Liver (tissue), 8 donors: ENCODE measurements at regions not wholly inside any gene's neighbourhood (a gene's known extent, or its start where the extent isn't known, plus 50 kb on each side); places are given as distances from the start of the nearest gene placed in this dataset.

Experiments used
- DNase-seq: peaks from one replicate; pipeline ENCODE4 v3.0.0-alpha.2; 2017; ENCODE audit warnings: low spot score
- H3K27ac ChIP-seq, 2 donors: one replicate each; pipeline ENCODE4 v1.7.0; 2013; ENCODE audit warnings: inconsistent platforms in 2 of 2, low read length in 2 of 2, control low read depth in 1 of 2, low read depth in 1 of 2, mild to moderate bottlenecking in 1 of 2
- H3K27me3 ChIP-seq, 4 donors: one replicate each; pipeline versions ENCODE4 v1.6.1 to v1.7.0; 2013; ENCODE audit warnings: low read length in 3 of 4, inconsistent platforms in 1 of 4, mild to moderate bottlenecking in 1 of 4, moderate library complexity in 1 of 4; ENCODE audit not compliant: control insufficient read depth in 4 of 4, insufficient read depth in 4 of 4
- H3K36me3 ChIP-seq, 4 donors: one replicate each; pipeline versions ENCODE4 v1.6.1 to v1.7.0; 2013; ENCODE audit warnings: low read length in 3 of 4, mild to moderate bottlenecking in 3 of 4, low read depth in 1 of 4, moderate library complexity in 1 of 4; ENCODE audit not compliant: control insufficient read depth in 4 of 4, insufficient read depth in 3 of 4
- H3K4me1 ChIP-seq, 4 donors: one replicate each; pipeline versions ENCODE4 v1.6.1 to v1.7.0; 2013; ENCODE audit warnings: low read length in 3 of 4, mild to moderate bottlenecking in 3 of 4, moderate library complexity in 1 of 4; ENCODE audit not compliant: control insufficient read depth in 4 of 4, insufficient read depth in 4 of 4
- H3K4me3 ChIP-seq, 3 donors: one replicate each; pipeline versions ENCODE4 v1.6.1 to v1.7.0; 2013; ENCODE audit warnings: low read length in 3 of 3, control low read depth in 1 of 3, low read depth in 1 of 3, mild to moderate bottlenecking in 1 of 3
- H3K9ac ChIP-seq, 2 donors: one replicate each; pipeline ENCODE4 v1.7.0; 2013; ENCODE audit warnings: low read length in 2 of 2, mild to moderate bottlenecking in 2 of 2, moderate library complexity in 2 of 2, control low read depth in 1 of 2, low read depth in 1 of 2
- H3K9me3 ChIP-seq, 4 donors: one replicate each; pipeline versions ENCODE4 v1.6.1 to v1.7.0; 2013; ENCODE audit warnings: low read length in 3 of 4; ENCODE audit not compliant: control insufficient read depth in 4 of 4
- EGR1 ChIP-seq, 2 donors: IDR thresholded peaks; 2 replicates each; pipeline ENCODE4 v1.6.1; 2016 to 2018; ENCODE audit warnings: antibody characterized with exemption in 2 of 2, low read depth in 2 of 2
- FOXA1 ChIP-seq: IDR thresholded peaks from 2 replicates; pipeline ENCODE4 v1.6.1; 2016; ENCODE audit warnings: antibody characterized with exemption
- FOXA2 ChIP-seq: IDR thresholded peaks from 2 replicates; pipeline ENCODE4 v1.6.1; 2016; ENCODE audit warnings: antibody characterized with exemption
- GABPA ChIP-seq, 2 donors: IDR thresholded peaks in 1 of 2; conservative IDR thresholded peaks in 1 of 2; 2 replicates each; pipeline ENCODE4 v1.6.1; 2016; ENCODE audit warnings: antibody characterized with exemption in 2 of 2, mild to moderate bottlenecking in 1 of 2, moderate library complexity in 1 of 2
- HNF4A ChIP-seq, 2 donors: conservative IDR thresholded peaks; 2 replicates each; pipeline ENCODE4 v1.6.1; 2016; ENCODE audit warnings: antibody characterized with exemption in 2 of 2, mild to moderate bottlenecking in 2 of 2
- HNF4G ChIP-seq: IDR thresholded peaks from 2 replicates; pipeline ENCODE4 v1.6.1; 2016; ENCODE audit warnings: antibody characterized with exemption
- JUND ChIP-seq, 2 donors: IDR thresholded peaks; 2 replicates each; pipeline ENCODE4 v1.6.1; 2016; ENCODE audit warnings: antibody characterized with exemption in 2 of 2
- NR2F2 ChIP-seq: IDR thresholded peaks from 2 replicates; pipeline ENCODE4 v1.6.1; 2016; ENCODE audit warnings: antibody characterized with exemption
- RAD21 ChIP-seq, 2 donors: IDR thresholded peaks; 2 replicates each; pipeline ENCODE4 v1.6.1; 2016; ENCODE audit warnings: antibody characterized with exemption in 2 of 2, mild to moderate bottlenecking in 2 of 2
- RXRA ChIP-seq, 2 donors: IDR thresholded peaks; 2 replicates each; pipeline ENCODE4 v1.6.1; 2017 to 2018; ENCODE audit warnings: antibody characterized with exemption in 2 of 2, mild to moderate bottlenecking in 1 of 2
- SP1 ChIP-seq: IDR thresholded peaks from 2 replicates; pipeline ENCODE4 v1.6.1; 2018; ENCODE audit warnings: antibody characterized with exemption, mild to moderate bottlenecking
- TAF1 ChIP-seq: conservative IDR thresholded peaks from 2 replicates; pipeline ENCODE4 v1.6.1; 2016; ENCODE audit warnings: antibody characterized with exemption, mild to moderate bottlenecking
- YY1 ChIP-seq: IDR thresholded peaks from 2 replicates; pipeline ENCODE4 v1.6.1; 2016; ENCODE audit warnings: antibody characterized with exemption, mild to moderate bottlenecking
- WGBS: extraction: QIAGEN DNeasy Blood & Tissue Kit; methylation state at CpG from one replicate; pipeline ENCODE4 v1.1.7; 2013; 5-methylcytosine and 5-hydroxymethylcytosine counted together
- TF ChIP-seq, protein P1 (sequence below): IDR thresholded peaks from 2 replicates; pipeline ENCODE4 v1.6.1; 2016; ENCODE audit warnings: antibody characterized with exemption
- TF ChIP-seq, protein P2 (sequence below): fragments of 150-350 bp; IDR thresholded peaks from 2 replicates; pipeline ENCODE4 v1.5.1; 2017; ENCODE audit warnings: improper control_type of control experiment, low read depth, low read length; ENCODE audit not compliant: missing input control
- TF ChIP-seq, protein P3 (sequence below): IDR thresholded peaks from 2 replicates; pipeline ENCODE4 v1.6.1; 2016; ENCODE audit warnings: antibody characterized with exemption
- TF ChIP-seq, protein P4 (sequence below): IDR thresholded peaks from 2 replicates; pipeline ENCODE4 v1.6.1; 2016; ENCODE audit warnings: antibody characterized with exemption, mild to moderate bottlenecking
- TF ChIP-seq, protein P5 (sequence below): IDR thresholded peaks from 2 replicates; pipeline ENCODE4 v1.6.1; 2016; ENCODE audit warnings: antibody characterized with exemption
- donor health status: healthy.
- donor health status: healthy.
- donor health status: healthy.
- donor health status: healthy.
- donor health status: healthy.

DNA sequence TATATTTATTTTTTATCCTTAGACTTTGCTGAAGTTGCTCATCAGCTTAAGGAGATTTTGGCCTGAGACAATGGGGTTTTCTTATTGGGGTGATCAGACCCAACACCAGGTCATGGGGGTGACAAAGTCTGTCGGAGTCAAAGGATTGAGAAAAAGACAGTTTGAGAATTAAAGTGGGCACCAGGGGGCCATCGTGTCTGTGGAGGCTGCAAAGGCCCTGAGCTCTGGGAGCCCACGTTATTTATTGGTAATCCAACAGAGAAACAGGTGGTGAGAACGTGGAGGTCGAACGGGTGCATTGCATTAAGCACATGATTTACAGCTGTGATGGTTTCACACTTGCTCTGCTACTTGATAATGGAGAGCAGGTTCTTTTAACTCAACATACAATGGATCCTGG is 102.5 kb upstream of the CDH10 start:
- 63% methylated on average over 6 of the region's 6 CpGs for WGBS
- H3K36me3 ChIP-seq, result no peaks in the 10 kb centered on the region
- no peak overlapping the region for H3K9ac ChIP-seq
- no peaks in the 10 kb centered on the region for H3K9me3 ChIP-seq
- no peak overlapping the region for H3K4me3 ChIP-seq
- H3K27ac ChIP-seq, result no peak overlapping the region
- no peaks in the 10 kb centered on the region for H3K4me1 ChIP-seq
- H3K27me3 ChIP-seq, result no peaks in the 10 kb centered on the region
- TF ChIP-seq HNF4A (conservative IDR thresholded peaks at IDR 0.05) (no peak), EGR1 (IDR thresholded peaks at IDR 0.05; ENCODE audit: low read depth in 2 of 2) (no peak), YY1 (no peak), NR2F2 (no peak), JUND (IDR thresholded peaks at IDR 0.05) (no peak), TAF1 (no peak), FOXA2 (no peak), RAD21 (IDR thresholded peaks at IDR 0.05) (no peak), RXRA (IDR thresholded peaks at IDR 0.05) (no peak), HNF4G (no peak), GABPA (IDR thresholded peaks at IDR 0.05 in 1 of 2, conservative IDR thresholded peaks at IDR 0.05 in 1 of 2) (no peak), SP1 (no peak), FOXA1 (no peak)
- TF ChIP-seq, protein P1, sequence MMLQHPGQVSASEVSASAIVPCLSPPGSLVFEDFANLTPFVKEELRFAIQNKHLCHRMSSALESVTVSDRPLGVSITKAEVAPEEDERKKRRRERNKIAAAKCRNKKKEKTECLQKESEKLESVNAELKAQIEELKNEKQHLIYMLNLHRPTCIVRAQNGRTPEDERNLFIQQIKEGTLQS, result no peak
- TF ChIP-seq, protein P2, sequence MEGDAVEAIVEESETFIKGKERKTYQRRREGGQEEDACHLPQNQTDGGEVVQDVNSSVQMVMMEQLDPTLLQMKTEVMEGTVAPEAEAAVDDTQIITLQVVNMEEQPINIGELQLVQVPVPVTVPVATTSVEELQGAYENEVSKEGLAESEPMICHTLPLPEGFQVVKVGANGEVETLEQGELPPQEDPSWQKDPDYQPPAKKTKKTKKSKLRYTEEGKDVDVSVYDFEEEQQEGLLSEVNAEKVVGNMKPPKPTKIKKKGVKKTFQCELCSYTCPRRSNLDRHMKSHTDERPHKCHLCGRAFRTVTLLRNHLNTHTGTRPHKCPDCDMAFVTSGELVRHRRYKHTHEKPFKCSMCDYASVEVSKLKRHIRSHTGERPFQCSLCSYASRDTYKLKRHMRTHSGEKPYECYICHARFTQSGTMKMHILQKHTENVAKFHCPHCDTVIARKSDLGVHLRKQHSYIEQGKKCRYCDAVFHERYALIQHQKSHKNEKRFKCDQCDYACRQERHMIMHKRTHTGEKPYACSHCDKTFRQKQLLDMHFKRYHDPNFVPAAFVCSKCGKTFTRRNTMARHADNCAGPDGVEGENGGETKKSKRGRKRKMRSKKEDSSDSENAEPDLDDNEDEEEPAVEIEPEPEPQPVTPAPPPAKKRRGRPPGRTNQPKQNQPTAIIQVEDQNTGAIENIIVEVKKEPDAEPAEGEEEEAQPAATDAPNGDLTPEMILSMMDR, result no peak
- TF ChIP-seq, protein P3, sequence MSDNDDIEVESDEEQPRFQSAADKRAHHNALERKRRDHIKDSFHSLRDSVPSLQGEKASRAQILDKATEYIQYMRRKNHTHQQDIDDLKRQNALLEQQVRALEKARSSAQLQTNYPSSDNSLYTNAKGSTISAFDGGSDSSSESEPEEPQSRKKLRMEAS, result no peak
- TF ChIP-seq, protein P4, sequence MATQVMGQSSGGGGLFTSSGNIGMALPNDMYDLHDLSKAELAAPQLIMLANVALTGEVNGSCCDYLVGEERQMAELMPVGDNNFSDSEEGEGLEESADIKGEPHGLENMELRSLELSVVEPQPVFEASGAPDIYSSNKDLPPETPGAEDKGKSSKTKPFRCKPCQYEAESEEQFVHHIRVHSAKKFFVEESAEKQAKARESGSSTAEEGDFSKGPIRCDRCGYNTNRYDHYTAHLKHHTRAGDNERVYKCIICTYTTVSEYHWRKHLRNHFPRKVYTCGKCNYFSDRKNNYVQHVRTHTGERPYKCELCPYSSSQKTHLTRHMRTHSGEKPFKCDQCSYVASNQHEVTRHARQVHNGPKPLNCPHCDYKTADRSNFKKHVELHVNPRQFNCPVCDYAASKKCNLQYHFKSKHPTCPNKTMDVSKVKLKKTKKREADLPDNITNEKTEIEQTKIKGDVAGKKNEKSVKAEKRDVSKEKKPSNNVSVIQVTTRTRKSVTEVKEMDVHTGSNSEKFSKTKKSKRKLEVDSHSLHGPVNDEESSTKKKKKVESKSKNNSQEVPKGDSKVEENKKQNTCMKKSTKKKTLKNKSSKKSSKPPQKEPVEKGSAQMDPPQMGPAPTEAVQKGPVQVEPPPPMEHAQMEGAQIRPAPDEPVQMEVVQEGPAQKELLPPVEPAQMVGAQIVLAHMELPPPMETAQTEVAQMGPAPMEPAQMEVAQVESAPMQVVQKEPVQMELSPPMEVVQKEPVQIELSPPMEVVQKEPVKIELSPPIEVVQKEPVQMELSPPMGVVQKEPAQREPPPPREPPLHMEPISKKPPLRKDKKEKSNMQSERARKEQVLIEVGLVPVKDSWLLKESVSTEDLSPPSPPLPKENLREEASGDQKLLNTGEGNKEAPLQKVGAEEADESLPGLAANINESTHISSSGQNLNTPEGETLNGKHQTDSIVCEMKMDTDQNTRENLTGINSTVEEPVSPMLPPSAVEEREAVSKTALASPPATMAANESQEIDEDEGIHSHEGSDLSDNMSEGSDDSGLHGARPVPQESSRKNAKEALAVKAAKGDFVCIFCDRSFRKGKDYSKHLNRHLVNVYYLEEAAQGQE, result no peak
- TF ChIP-seq, protein P5, sequence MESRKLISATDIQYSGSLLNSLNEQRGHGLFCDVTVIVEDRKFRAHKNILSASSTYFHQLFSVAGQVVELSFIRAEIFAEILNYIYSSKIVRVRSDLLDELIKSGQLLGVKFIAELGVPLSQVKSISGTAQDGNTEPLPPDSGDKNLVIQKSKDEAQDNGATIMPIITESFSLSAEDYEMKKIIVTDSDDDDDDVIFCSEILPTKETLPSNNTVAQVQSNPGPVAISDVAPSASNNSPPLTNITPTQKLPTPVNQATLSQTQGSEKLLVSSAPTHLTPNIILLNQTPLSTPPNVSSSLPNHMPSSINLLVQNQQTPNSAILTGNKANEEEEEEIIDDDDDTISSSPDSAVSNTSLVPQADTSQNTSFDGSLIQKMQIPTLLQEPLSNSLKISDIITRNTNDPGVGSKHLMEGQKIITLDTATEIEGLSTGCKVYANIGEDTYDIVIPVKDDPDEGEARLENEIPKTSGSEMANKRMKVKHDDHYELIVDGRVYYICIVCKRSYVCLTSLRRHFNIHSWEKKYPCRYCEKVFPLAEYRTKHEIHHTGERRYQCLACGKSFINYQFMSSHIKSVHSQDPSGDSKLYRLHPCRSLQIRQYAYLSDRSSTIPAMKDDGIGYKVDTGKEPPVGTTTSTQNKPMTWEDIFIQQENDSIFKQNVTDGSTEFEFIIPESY, result no peak
- DNase-seq, result no peak

DNA sequence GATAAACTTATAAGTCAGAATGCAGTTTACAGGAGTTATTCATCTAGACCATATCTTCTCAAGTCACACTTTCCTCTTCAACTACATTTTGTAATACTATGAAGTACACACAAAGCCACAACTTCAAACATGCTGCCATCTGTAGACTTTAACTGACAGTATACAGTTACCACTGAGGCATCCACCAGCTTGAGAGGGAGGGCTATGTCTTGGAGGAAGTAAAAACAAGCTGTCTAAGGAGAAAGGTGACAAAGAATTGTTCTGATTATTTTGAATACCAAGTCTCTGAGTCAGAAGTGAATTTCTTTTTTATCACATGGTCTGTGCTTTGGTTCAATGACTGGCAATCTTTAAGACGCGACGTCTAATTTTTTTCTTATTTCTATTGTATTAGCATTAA is 97.6 kb upstream of the CDH10 start:
- Histone ChIP-seq H3K27me3 (no peaks in the 10 kb centered on the region), H3K9me3 (no peaks in the 10 kb centered on the region), H3K4me3 (no peak overlapping the region), H3K36me3 (no peaks in the 10 kb centered on the region), H3K9ac (no peak overlapping the region), H3K4me1 (no peaks in the 10 kb centered on the region), H3K27ac (no peak overlapping the region)
- DNase-seq, result no peak
- WGBS, result 93% methylated on average over 3 of the region's 3 CpGs
- TF ChIP-seq HNF4G (no peak), GABPA (IDR thresholded peaks at IDR 0.05 in 1 of 2, conservative IDR thresholded peaks at IDR 0.05 in 1 of 2) (no peak)
- TF ChIP-seq, protein P3, result no peak
- TF ChIP-seq, protein P5, result no peak
